HG03280 (cell line): ENCODE measurements at regions not wholly inside any gene's neighbourhood (a gene's known extent, or its start where the extent isn't known, plus 50 kb on each side); places are given as distances from the start of the nearest gene placed in this dataset.

ENCODE experiments used
- ATAC-seq: cut with Tn5 transposase; IDR thresholded peaks from one replicate; pipeline ENCODE4 v1.9.1; 2021; ENCODE audit warnings: mild to moderate bottlenecking, moderate library complexity; ENCODE audit not compliant: unreplicated experiment

- ATAC-seq: no peak
Observed at GRCh38 chr9:113701774-113702755, 174.0 kb upstream of the ZNF618 start.

GRCh38 chr9:113705306-113705927 is 170.7 kb upstream of the ZNF618 start:
- ATAC-seq: no peak

- no peak for ATAC-seq
Observed at GRCh38 chr9:113705928-113706519, 170.1 kb upstream of the ZNF618 start.

GRCh38 chr9:113707953-113708695 is 168.0 kb upstream of the ZNF618 start:
- ATAC-seq: no peak

- ATAC-seq: no peak
Observed at GRCh38 chr9:113708821-113709713, 167.0 kb upstream of the ZNF618 start.

- no peak for ATAC-seq
Observed at GRCh38 chr9:113709721-113710120, 166.4 kb upstream of the ZNF618 start.

- ATAC-seq: no peak
Observed at GRCh38 chr9:113711251-113711650, 164.9 kb upstream of the ZNF618 start.

- ATAC-seq: no peak
Observed at GRCh38 chr9:113712053-113712452, 164.1 kb upstream of the ZNF618 start.

GRCh38 chr9:113715086-113715485 is 161.0 kb upstream of the ZNF618 start:
- no peak for ATAC-seq

- ATAC-seq: no peak
Observed at GRCh38 chr9:113719919-113720318, 156.2 kb upstream of the ZNF618 start.

GRCh38 chr9:113720495-113720894 is 155.6 kb upstream of the ZNF618 start:
- ATAC-seq: no peak

GRCh38 chr9:113721856-113722255 is 154.3 kb upstream of the ZNF618 start:
- ATAC-seq: no peak

- ATAC-seq: no peak
Observed at GRCh38 chr9:113724202-113724601, 151.9 kb upstream of the ZNF618 start.

GRCh38 chr9:113728989-113729388 is 147.1 kb upstream of the ZNF618 start:
- ATAC-seq: no peak

GRCh38 chr9:113734826-113735225 is 141.3 kb upstream of the ZNF618 start:
- no peak for ATAC-seq

GRCh38 chr9:113737517-113738271 is 138.4 kb upstream of the ZNF618 start:
- no peak for ATAC-seq

GRCh38 chr9:113738496-113738892 is 137.6 kb upstream of the ZNF618 start:
- no peak for ATAC-seq

GRCh38 chr9:113738893-113739604 is 137.1 kb upstream of the ZNF618 start:
- no peak for ATAC-seq
